HG03457 (cell line): ENCODE measurements at regions not wholly inside any gene's neighbourhood (a gene's known extent, or its start where the extent isn't known, plus 50 kb on each side); places are given as distances from the start of the nearest gene placed in this dataset.

Experiments
- ATAC-seq: cut with Tn5 transposase; IDR thresholded peaks from one replicate; pipeline ENCODE4 v1.9.1; 2021; ENCODE audit warnings: moderate number of reproducible peaks; ENCODE audit not compliant: unreplicated experiment

DNA sequence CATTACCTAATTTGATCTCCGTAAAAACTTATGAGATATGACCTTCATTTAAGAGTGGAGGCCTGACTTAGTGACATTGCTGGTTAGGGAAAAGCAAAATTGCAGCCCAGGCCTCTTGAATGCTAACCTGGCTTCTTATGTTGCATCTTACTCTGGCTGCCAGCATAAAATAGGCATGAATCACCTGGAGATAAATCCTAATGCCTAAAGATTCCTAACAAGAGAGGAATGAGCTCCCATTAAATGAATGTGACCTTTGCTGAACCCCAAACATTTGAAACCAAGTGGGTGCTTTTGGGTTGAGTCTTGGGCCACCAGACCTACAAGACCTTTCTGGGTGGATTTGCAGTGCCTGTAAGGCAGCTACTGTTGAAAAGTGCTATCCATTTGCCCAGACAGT lies 1145.6 kb upstream of the TENM4 start:
- ATAC-seq, result no peak

DNA sequence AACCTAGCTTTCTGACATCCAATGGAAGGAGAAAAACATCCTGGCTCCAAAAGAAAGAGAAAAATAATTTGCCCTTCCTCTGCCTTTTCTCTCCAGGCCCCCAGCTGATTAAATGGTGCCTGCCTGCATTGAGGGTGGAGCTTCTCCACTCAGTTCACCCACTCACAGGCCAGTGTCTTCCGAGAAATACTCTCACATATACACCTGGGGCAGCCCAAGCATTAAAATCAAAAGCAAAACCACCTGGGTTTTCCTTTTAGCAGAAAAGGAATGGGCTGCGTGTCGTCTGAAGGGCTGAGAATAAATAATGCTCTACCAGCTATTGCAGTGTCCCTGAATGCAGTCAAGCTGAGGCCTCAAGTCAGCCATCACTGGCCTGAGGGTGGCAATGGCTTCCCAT lies 1143.8 kb upstream of the TENM4 start:
- ATAC-seq, result no peak

DNA sequence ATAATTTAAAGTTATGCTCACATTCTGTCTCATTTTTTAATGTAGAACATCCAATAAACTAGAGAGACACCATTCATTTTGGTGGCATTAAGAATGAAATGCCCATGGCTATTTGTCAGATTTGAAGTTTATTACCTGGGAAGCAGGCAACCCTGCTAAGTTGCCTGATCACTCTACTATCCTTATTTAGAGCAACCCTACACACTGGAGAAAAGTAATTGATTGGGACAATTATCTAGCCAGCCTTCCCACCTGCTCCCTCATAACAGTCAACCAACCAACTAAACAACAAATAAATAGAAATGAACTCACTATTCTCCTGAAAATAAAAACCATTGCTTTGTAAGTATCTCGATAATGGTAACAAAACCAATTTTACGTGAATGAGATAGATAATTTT lies 1129.0 kb upstream of the TENM4 start:
- no peak for ATAC-seq

DNA sequence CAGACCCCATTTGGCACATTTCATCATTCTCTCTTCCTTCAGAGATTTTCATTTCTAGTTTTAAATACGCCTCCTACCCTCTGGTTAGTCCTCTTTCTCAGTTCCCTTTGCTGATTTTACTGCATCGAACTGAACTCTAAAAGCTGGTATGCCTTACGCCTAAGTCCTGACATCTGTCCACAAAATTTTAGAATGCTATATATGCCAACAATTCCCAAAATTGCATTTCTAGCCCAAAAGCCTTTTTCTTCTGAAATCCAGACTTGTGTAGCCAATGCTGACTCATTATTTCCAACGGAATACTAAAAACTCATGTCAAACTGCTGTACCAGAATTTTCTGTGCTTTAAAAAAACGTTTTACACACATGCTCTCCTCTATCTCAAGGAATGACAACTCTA lies 1124.4 kb upstream of the TENM4 start:
- no peak for ATAC-seq

DNA sequence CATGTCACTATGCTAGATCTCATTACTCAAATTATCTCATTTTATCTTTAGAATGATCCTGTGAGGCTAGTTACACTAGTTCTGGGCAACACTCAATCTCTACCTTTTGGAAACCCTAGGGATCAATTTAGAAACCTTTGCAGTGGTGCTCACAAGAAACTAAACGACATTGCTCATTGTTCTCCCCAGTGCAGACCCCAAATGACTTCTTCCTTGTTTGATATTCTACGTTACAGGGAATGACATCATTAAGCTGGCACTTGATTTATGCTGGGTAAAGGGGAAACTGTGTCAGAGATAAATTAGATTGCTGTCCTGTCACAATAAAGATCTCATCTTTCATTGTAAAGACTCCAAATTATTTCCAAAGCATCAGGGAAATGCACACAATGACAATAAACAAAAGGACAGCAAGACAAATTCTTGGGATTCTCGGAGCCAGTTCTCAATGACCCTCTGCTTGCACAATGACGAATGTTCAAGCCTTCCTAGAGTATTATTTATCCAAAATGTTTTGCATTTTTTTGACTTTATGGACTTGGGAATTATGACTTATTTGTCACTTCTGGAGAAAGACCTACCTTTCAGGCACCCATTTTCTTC lies 1121.8 kb upstream of the TENM4 start:
- no peak for ATAC-seq

DNA sequence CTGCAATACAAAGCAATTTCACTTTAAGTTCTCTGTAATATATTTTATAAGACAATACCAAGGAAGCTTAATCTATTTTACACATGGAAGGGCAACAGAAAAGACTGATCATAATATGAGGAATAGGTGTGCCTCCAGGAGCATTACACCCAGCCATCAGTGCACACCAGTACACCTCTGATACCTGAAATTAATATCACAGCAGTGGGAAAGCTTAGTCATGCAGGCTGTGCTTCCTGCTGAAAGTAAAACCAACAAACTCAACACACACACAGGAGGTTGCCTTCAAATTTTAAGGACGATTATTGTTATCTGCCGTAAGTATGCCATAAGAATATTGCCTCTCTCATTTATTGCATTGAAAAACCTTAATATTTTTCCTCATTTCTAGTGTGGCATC lies 1119.1 kb upstream of the TENM4 start:
- ATAC-seq, result no peak

DNA sequence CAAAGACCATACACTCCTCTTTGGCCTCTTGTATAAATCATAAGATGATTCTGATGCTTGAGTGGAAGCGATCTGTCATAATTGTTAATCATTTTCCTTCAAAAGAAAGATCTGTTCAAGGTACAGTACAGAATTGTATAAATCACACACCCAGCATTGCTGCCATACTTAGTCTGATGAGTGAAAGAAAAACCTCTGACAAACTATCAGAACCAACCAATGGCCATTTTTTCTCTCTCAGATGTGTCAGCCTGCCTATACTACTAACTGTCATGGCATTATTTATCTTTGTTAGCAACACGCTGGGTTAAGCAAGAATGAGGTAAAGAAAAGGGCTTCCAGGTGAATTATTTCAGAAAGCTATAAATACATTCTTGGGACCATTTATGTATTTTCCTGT lies 1112.7 kb upstream of the TENM4 start:
- ATAC-seq, result no peak

DNA sequence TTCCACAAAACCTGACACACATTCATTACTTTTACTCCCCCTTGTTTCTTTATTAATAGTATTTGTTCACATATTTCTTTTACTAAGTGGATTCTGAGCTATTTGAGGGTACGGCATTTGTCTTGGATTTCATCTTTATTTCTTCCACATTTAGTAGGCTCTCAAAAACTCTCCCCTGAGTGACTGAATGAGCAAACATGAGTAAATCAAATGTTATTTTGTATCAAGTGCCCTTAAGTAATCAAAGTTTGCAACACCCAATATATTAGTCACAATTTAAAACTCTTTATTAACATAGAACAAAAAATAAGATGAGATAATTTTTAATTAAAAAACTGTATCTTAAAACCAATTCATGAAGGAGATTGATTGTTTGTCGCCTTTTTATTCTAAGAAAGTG lies 1101.9 kb upstream of the TENM4 start:
- no peak for ATAC-seq

DNA sequence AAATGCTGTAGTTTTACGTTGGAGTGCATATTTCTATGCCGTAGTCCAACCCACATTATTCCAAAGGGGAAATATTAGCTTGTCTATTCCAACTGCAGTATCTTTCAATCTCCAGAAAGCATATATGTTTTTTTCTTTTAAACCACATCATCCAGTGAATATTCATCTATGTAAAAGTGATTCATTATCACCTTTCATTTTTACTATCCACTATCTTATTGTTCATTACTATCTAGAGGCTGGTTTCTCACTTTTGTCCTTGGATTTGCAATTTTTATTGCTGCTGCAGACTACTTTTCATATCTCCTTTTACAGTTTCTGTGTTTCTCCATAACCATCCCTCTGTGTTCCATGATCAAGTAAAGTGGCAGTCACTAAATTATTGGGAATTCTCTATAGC lies 1097.2 kb upstream of the TENM4 start:
- no peak for ATAC-seq

DNA sequence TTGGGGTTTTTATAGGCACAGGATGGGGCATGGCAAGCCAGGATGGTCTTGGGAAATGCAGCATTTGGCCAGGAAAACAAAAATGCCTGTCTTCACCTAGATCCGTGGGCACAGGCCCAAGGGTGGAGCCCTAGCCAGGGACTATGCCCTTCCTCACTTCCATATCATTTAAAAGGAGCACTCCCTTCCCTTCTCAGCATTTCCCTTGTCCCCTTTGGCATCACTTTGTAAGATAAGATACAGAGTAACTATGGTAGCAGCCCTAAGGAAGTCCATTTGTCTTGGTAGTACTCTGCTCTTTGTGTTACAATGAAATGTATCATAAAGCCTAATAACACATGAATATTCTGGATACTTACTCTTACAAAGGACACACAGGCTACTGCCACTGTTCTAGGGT lies 1092.6 kb upstream of the TENM4 start:
- no peak for ATAC-seq

DNA sequence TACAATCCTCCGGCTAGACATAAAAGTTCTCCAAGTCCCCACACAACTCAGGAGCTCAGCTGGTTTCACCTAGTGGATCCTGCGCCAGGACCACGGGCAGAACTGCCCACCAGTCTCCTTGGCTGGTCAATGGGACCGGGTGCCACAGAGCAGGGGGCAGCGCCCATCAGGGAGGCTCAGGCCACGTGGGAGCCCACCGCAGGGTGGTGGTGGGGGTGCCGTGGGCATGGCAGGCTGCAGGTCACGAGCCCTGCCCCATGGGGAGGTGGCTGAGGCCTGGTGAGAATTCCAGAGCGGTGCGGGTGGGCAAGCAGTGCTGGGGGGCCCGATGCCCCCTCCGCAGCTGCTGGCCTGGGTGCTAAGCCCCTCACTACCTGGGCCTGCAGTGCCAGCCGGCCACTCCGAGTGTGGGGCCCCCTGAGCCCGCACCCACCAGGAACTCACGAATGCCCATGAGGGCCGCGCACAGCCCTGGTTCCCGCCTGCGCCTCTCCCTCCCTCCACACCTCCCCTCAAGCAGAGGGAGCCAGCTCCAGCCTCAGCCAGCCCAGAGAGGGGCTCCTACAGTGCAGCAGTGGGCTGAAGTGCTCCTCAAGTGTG lies 1091.9 kb upstream of the TENM4 start:
- ATAC-seq, result no peak

DNA sequence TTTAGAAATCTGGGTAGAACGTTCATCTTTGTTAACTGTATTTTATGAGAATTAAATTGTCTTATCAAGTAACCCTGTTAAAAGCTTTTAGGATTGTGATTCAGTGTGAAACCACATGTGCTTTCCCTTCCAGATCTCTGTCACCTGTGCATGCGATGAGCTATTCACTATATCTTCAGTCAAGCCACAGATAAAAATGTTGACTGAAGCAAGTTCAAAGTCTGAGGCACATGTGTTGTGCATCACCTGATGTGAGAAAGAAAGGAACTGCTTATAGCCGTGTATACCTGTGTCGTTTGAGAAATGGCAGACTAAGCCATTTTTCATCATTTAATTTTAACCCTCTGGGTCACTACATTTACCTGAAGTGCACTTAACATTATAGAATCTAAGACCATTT lies 1088.9 kb upstream of the TENM4 start:
- ATAC-seq, result no peak

DNA sequence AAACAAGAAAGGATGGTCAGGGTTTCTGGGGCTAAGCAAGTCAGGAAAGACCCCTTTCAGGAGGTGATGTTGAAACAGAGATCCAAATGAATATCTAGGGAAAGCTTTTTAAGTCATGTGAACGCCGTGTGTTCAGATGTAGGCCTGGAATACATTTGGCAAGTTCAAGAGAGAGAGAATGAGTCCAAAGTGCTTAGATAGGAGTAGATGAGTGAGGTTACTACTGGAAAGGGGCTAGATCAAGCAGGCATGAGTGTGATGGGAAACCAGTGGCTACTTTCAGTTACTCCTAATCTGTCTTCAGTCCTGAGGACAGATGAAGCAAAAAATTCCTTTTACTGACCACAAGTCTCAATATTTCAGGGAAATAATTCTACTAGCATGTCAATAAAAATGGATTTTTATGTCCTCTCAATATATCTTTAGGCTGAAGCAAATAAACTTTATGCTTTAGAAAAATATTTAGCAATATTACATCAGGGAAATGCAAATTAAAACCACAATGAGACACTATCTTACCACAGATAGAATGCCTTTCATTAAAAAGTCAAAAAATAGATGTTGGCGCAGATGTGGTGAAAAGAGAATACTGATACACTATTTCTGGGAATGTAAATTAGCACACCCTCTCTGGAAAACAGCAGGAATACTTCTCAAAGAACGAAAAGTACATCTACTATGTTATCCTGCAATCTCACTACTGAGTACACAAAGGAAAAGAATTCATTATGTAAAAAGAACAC lies 1085.0 kb upstream of the TENM4 start:
- ATAC-seq, result no peak

DNA sequence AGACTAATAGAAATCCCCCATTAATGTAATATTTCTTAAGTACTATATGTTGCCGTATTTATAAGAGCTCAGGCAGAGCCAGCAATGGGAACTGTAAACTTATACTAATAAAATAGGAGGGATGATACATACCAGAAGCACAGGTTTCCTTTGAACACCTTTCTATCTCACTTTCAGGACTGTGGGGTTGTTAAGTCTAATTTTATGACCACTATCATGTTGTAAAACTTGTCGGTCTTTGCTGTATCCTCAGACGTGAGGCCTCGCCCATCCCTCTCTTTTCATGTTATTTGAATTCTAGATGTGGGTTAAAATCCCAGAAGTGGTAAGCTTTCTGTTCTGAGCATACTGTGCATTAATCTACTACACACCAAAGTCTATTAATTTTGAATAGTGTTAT lies 1083.5 kb upstream of the TENM4 start:
- ATAC-seq, result no peak

DNA sequence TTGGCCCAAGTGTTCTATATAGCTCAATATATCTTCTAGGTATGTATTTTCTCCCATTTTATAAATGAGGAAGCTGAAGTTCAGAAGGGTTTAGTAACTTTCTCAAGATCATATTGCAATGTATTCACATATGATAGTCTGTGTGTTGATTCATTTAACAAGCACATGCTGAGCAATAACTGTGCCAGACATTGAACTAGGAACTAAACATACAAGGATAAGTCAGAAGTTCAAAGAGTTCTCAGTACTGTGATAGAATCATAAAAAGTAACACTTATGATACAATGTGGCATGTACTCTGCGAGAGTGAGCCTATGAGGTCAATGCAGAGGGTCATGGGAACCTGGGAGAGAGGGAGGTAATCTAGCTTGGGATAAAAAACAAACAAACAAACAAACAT lies 1082.2 kb upstream of the TENM4 start:
- ATAC-seq, result no peak

DNA sequence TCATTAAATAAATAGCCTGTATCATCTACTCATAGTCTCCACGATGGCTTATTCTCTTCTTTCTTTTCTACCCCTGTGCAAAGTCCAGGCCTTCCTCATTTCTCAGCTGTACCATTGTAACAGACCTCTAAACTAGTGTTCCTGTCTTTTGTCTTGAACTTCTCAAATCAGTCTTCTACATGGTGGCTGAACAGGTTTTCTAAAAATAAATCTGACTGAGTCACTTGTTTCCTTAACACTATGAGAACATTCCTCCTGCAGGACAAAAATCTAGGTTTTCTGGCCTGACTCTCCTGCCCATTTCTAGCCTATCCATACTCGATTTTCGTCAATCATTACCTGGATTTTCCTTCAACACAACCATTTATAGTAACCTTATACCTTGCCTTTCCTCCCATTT lies 1080.8 kb upstream of the TENM4 start:
- ATAC-seq, result no peak

DNA sequence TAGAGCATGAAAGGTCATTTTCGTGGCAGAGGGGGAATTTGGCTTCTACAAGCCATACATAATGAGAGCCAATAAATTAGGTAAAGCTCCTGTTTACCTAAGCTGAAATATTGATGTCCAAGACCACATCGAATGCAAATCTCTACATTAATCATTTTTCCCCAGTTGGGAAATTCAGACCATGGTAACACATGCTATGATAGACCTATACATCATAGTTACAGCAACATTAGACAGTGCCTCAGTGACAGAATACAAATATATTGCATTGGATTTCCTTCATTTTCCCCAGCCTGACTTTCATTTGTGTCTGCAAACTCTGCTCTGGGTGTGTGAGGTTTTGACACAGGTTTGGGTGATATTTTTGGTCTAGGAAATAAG lies 1079.7 kb upstream of the TENM4 start:
- no peak for ATAC-seq

DNA sequence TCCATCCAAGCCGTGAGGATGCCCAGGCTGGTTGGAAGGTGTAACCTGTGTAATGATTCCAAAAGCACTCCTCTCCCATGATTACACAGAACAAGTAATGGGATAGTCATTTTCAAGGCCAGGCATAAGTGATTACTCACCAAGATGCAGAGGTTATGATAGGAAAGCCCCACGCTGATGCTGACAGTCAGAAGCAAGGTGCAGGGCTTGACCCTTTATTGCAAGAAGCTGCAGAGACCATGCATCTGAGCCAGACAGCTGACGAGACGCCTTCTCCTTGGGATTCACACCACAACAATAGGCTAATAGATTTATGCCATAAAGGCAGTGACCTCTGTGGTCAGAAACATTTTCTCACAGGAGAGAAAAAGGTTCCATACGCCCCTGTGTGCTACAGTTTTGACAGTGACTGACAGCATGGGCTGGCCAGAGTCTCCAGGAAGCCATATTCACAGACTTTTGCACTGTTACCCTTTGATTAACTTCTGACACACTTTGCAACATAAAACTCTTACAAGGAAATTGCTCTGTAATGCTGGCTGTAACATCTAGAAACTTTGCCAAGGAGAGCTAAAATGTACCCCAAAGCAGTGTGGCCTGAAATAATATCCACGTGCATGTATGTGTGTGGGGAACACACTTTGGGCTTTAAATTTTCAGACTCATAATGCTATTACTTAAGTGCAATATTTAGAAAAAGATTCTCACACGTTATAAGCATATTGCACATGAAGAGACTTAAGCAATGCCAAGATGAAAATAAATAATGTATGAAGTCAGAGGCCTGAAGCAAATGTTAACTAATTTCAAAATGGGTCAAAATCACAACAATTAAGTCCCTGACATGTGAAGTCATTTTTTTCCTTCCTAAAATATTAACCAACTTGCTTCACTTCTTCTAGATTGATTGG lies 1079.0 kb upstream of the TENM4 start:
- ATAC-seq, result no peak

DNA sequence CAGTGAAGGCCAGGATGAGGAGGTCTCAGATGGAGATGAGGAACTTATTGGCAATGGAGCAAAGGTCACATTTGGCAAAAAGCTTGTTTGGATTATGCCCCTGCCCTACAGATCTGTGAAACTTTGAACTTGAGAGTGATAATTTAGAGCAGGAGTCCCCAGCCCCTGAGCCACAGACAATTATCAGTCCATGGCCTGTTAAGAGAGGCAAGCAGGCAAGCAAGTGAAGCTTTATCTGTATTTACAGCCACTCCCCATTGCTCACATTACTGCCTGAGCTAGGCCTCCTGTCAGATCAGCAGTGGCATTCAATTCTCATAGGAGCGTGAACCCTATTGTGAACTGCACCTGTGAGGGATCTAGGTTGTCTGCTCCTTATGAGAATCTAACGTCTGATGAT lies 1076.9 kb upstream of the TENM4 start:
- ATAC-seq, result no peak

DNA sequence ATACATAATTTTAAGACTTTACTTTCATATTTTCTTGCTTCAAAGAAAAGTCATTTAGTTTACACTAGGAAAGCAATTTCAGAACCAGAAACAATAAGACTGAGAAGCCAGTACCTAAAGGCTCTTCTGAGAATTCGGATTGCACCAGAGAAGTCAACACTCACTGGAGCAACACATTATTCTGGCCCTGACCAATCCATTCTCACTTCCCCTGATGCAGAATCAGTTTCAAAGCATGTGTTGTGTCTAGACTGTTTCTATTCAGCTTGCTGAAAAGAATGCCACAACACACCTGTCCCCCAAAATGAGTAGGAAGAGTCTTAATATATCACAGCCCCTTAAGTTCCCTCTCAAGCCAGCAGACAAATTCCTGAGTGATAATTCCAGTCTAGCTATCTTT lies 1074.3 kb upstream of the TENM4 start:
- no peak for ATAC-seq

DNA sequence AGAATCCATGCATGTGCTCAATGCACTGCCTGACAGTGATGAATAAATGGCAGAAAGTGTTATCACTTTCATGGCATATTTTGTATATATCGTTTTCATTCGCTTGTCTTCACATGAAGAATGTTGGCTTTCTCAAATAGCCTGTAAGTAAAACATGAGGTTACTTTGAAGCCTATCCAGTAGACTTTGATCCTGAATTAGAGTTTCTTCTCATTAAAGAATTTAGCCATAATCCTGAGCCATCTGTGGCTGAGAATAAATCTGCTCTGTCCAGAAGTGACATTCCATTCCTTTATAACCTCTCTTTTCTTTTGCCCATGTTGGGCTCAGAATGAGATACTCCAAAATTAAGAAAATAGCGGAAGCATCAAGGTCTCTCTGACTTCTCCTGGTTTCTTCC lies 1071.7 kb upstream of the TENM4 start:
- no peak for ATAC-seq

DNA sequence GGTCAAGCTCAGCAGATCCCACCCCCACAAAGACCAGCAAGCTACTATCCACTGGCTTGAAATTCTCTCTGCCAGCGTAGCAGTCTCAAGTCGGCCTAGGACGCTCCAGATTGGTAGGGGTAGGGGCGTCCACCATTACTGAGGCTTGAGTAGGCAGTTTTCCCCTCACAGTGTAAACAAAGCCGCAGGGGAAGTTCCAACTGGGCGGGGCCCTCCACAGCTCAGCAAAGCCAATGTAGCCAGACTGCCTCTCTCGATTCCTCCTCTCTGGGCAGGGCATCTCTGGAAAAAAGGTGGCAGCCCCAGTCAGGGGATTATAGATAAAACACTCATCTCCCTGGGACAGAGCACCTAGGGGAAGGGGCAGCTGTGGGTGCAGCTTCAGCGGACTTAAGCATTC lies 1064.9 kb upstream of the TENM4 start:
- ATAC-seq, result no peak
